NCI-H187 (cell line): ENCODE measurements at regions not wholly inside any gene's neighbourhood (a gene's known extent, or its start where the extent isn't known, plus 50 kb on each side); places are given as distances from the start of the nearest gene placed in this dataset.
"Not testable (repeated sequence)": the region's sequence is repeated elsewhere in the genome, so short reads cannot be mapped to it uniquely, and the experiment has no call there.

Source experiments
- DNase-seq, 2 experiments: peaks; one replicate each; lab custom pipeline; 2025; lab: John Stamatoyannopoulos, UW

- DNase-seq = no peak
These were observed 386.8 kb upstream of the CHD1 start for GRCh38 chr5:99315413-99316183.

- no peak for DNase-seq
These were observed 385.9 kb upstream of the CHD1 start for GRCh38 chr5:99314721-99315120.

- DNase-seq = no peak
These were observed 379.3 kb upstream of the CHD1 start for GRCh38 chr5:99308131-99308530.

- no peak for DNase-seq
These were observed 376.3 kb upstream of the CHD1 start for GRCh38 chr5:99305045-99305580.

- DNase-seq = no peak
These were observed 356.8 kb upstream of the CHD1 start for GRCh38 chr5:99285606-99286005.

- no peak for DNase-seq
These were observed 346.3 kb upstream of the CHD1 start for GRCh38 chr5:99275128-99275527.

- DNase-seq = no peak
These were observed 343.8 kb upstream of the CHD1 start for GRCh38 chr5:99272576-99272975.

- DNase-seq = no peak
These were observed 330.0 kb upstream of the CHD1 start for GRCh38 chr5:99258819-99259218.

GRCh38 chr5:99248066-99248465, 319.3 kb upstream of the CHD1 start:
- no peak for DNase-seq

- no peak for DNase-seq
These were observed 318.5 kb upstream of the CHD1 start for GRCh38 chr5:99247346-99247745.

- no peak for DNase-seq
These were observed 314.3 kb upstream of the CHD1 start for GRCh38 chr5:99243111-99243510.

GRCh38 chr5:99239826-99240360, 311.1 kb upstream of the CHD1 start:
- DNase-seq = no peak

- no peak for DNase-seq
These were observed 262.5 kb upstream of the CHD1 start for GRCh38 chr5:99191206-99191745.

GRCh38 chr5:99187611-99188010, 258.8 kb upstream of the CHD1 start:
- no peak for DNase-seq

- no peak for DNase-seq
These were observed 250.4 kb upstream of the CHD1 start for GRCh38 chr5:99179206-99179605.

GRCh38 chr5:99177796-99178195, 249.0 kb upstream of the CHD1 start:
- DNase-seq = no peak

GRCh38 chr5:99176186-99176585, 247.4 kb upstream of the CHD1 start:
- no peak for DNase-seq

- DNase-seq = no peak
These were observed 240.5 kb upstream of the CHD1 start for GRCh38 chr5:99169309-99169708.

- DNase-seq = not testable (repeated sequence)
These were observed 232.7 kb upstream of the CHD1 start for GRCh38 chr5:99161538-99161937.

- no peak for DNase-seq
These were observed 227.9 kb upstream of the CHD1 start for GRCh38 chr5:99156688-99157087.

GRCh38 chr5:99143283-99143795, 214.5 kb upstream of the CHD1 start:
- not testable (repeated sequence) for DNase-seq

GRCh38 chr5:99141534-99142128, 212.8 kb upstream of the CHD1 start:
- DNase-seq = no peak

- DNase-seq = no peak
These were observed 210.1 kb upstream of the CHD1 start for GRCh38 chr5:99138911-99139310.
